ENCODE measurements at regions not wholly inside any gene's neighbourhood (a gene's known extent, or its start where the extent isn't known, plus 50 kb on each side); places are given as distances from the start of the nearest gene placed in this dataset.

DNA sequence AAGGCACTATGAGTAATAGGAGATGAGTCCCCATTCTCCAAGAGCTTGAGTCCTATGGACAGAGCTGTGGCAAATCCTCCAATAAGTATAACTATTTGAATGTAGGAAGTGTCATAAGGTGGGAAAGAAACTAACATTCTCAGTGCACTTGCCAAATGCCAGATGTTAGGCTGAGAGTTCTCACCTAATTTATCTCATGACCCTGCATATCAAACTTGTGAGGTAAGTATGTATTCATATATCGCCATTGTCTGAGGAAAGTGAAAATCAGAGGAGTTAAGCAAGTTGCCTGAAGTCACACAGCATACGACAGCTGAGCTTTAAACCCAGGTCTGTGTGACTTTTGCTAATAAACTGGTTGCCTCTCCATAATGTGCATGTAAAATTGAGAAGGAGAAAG, 169.5 kb downstream of the TTC32 start:
- TF ChIP-seq, protein P1, sequence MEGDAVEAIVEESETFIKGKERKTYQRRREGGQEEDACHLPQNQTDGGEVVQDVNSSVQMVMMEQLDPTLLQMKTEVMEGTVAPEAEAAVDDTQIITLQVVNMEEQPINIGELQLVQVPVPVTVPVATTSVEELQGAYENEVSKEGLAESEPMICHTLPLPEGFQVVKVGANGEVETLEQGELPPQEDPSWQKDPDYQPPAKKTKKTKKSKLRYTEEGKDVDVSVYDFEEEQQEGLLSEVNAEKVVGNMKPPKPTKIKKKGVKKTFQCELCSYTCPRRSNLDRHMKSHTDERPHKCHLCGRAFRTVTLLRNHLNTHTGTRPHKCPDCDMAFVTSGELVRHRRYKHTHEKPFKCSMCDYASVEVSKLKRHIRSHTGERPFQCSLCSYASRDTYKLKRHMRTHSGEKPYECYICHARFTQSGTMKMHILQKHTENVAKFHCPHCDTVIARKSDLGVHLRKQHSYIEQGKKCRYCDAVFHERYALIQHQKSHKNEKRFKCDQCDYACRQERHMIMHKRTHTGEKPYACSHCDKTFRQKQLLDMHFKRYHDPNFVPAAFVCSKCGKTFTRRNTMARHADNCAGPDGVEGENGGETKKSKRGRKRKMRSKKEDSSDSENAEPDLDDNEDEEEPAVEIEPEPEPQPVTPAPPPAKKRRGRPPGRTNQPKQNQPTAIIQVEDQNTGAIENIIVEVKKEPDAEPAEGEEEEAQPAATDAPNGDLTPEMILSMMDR (conservative IDR thresholded peaks at IDR 0.05), result no peak
- TF ChIP-seq EZH2 (IDR thresholded peaks at IDR 0.05; ENCODE audit: low read depth), result no peak
